ENCODE measurements at regions not wholly inside any gene's neighbourhood (a gene's known extent, or its start where the extent isn't known, plus 50 kb on each side); places are given as distances from the start of the nearest gene placed in this dataset.

- FAIRE-seq, result no peak
- DNase-seq (ENCODE audit: insufficient read length), result no peak
- TF ChIP-seq POLR2A (IDR thresholded peaks at IDR 0.05; ENCODE audit: low read depth, low read length) (no peak), TAF1 (IDR thresholded peaks at IDR 0.05; ENCODE audit: borderline replicate concordance, low read depth, low read length) (no peak), POLR2AphosphoS5 (IDR thresholded peaks at IDR 0.05; ENCODE audit: low read depth, low read length) (no peak)
These were observed 154.3 kb upstream of the ZFHX3 start for GRCh38 chr16:73202161-73202729.

- FAIRE-seq, result no peak
- no peak for DNase-seq (ENCODE audit: insufficient read length)
- TF ChIP-seq TAF1 (IDR thresholded peaks at IDR 0.05; ENCODE audit: borderline replicate concordance, low read depth, low read length) (no peak), POLR2AphosphoS5 (IDR thresholded peaks at IDR 0.05; ENCODE audit: low read depth, low read length) (no peak), POLR2A (IDR thresholded peaks at IDR 0.05; ENCODE audit: low read depth, low read length) (no peak)
These were observed 151.3 kb upstream of the ZFHX3 start for GRCh38 chr16:73199214-73199613.

- FAIRE-seq, result no peak
- TF ChIP-seq POLR2A (IDR thresholded peaks at IDR 0.05; ENCODE audit: low read depth, low read length), result no peak
- no peak for TF ChIP-seq POLR2AphosphoS5 (IDR thresholded peaks at IDR 0.05; ENCODE audit: low read depth, low read length)
- TF ChIP-seq TAF1 (IDR thresholded peaks at IDR 0.05; ENCODE audit: borderline replicate concordance, low read depth, low read length), result no peak
- DNase-seq (ENCODE audit: insufficient read length), result no peak
These were observed 150.6 kb upstream of the ZFHX3 start for GRCh38 chr16:73198481-73198880.

GRCh38 chr16:73197598-73197997 lies 149.7 kb upstream of the ZFHX3 start:
- FAIRE-seq (no peak), DNase-seq (ENCODE audit: insufficient read length) (no peak)
- TF ChIP-seq TAF1 (IDR thresholded peaks at IDR 0.05; ENCODE audit: borderline replicate concordance, low read depth, low read length), result no peak

GRCh38 chr16:73196670-73197069 lies 148.7 kb upstream of the ZFHX3 start:
- TF ChIP-seq POLR2AphosphoS5 (IDR thresholded peaks at IDR 0.05; ENCODE audit: low read depth, low read length), result no peak
- TF ChIP-seq TAF1 (IDR thresholded peaks at IDR 0.05; ENCODE audit: borderline replicate concordance, low read depth, low read length), result no peak
- no peak for TF ChIP-seq POLR2A (IDR thresholded peaks at IDR 0.05; ENCODE audit: low read depth, low read length)
- FAIRE-seq (peak; percentile 74), DNase-seq (ENCODE audit: insufficient read length) (no peak)

GRCh38 chr16:73193464-73193863 lies 145.5 kb upstream of the ZFHX3 start:
- no peak for FAIRE-seq
- TF ChIP-seq TAF1 (IDR thresholded peaks at IDR 0.05; ENCODE audit: borderline replicate concordance, low read depth, low read length) (no peak), POLR2AphosphoS5 (IDR thresholded peaks at IDR 0.05; ENCODE audit: low read depth, low read length) (no peak), POLR2A (IDR thresholded peaks at IDR 0.05; ENCODE audit: low read depth, low read length) (no peak)

GRCh38 chr16:73192232-73192894 lies 144.4 kb upstream of the ZFHX3 start:
- DNase-seq (ENCODE audit: insufficient read length), result no peak
- no peak for FAIRE-seq
- TF ChIP-seq POLR2AphosphoS5 (IDR thresholded peaks at IDR 0.05; ENCODE audit: low read depth, low read length) (no peak), POLR2A (IDR thresholded peaks at IDR 0.05; ENCODE audit: low read depth, low read length) (no peak), TAF1 (IDR thresholded peaks at IDR 0.05; ENCODE audit: borderline replicate concordance, low read depth, low read length) (no peak)

More at GRCh38 chr16:73193464-73193863, 145.5 kb upstream of the ZFHX3 start:
- no peak for DNase-seq (ENCODE audit: insufficient read length)

GRCh38 chr16:73191660-73192046 lies 143.7 kb upstream of the ZFHX3 start:
- FAIRE-seq (no peak), DNase-seq (ENCODE audit: insufficient read length) (no peak)
- TF ChIP-seq POLR2A (IDR thresholded peaks at IDR 0.05; ENCODE audit: low read depth, low read length) (no peak), TAF1 (IDR thresholded peaks at IDR 0.05; ENCODE audit: borderline replicate concordance, low read depth, low read length) (no peak), POLR2AphosphoS5 (IDR thresholded peaks at IDR 0.05; ENCODE audit: low read depth, low read length) (no peak)

- FAIRE-seq (no peak), DNase-seq (ENCODE audit: insufficient read length) (no peak)
- TF ChIP-seq POLR2AphosphoS5 (IDR thresholded peaks at IDR 0.05; ENCODE audit: low read depth, low read length) (no peak), POLR2A (IDR thresholded peaks at IDR 0.05; ENCODE audit: low read depth, low read length) (no peak), TAF1 (IDR thresholded peaks at IDR 0.05; ENCODE audit: borderline replicate concordance, low read depth, low read length) (no peak)
These were observed 143.0 kb upstream of the ZFHX3 start for GRCh38 chr16:73190688-73191659.

- TF ChIP-seq POLR2AphosphoS5 (IDR thresholded peaks at IDR 0.05; ENCODE audit: low read depth, low read length), result no peak
- no peak for TF ChIP-seq POLR2A (IDR thresholded peaks at IDR 0.05; ENCODE audit: low read depth, low read length)
- no peak for TF ChIP-seq TAF1 (IDR thresholded peaks at IDR 0.05; ENCODE audit: borderline replicate concordance, low read depth, low read length)
- no peak for FAIRE-seq
These were observed 142.3 kb upstream of the ZFHX3 start for GRCh38 chr16:73190256-73190655.

GRCh38 chr16:73189136-73189535 lies 141.2 kb upstream of the ZFHX3 start:
- DNase-seq (ENCODE audit: insufficient read length) (no peak), FAIRE-seq (no peak)
- no peak for TF ChIP-seq POLR2AphosphoS5 (IDR thresholded peaks at IDR 0.05; ENCODE audit: low read depth, low read length)
- TF ChIP-seq POLR2A (IDR thresholded peaks at IDR 0.05; ENCODE audit: low read depth, low read length), result no peak
- TF ChIP-seq TAF1 (IDR thresholded peaks at IDR 0.05; ENCODE audit: borderline replicate concordance, low read depth, low read length), result no peak

More at GRCh38 chr16:73190256-73190655, 142.3 kb upstream of the ZFHX3 start:
- no peak for DNase-seq (ENCODE audit: insufficient read length)
